NB4 (cell line): ENCODE measurements at regions not wholly inside any gene's neighbourhood (a gene's known extent, or its start where the extent isn't known, plus 50 kb on each side); places are given as distances from the start of the nearest gene placed in this dataset.

Experiments
- DNase-seq: peaks from one replicate; pipeline ENCODE4 v3.0.0; 2010; ENCODE audit warnings: low read depth
- H3K4me3 ChIP-seq: one replicate; pipeline ENCODE4 v1.5.1; 2011; ENCODE audit warnings: mild to moderate bottlenecking, low read depth, low read length, moderate library complexity
- CTCF ChIP-seq: IDR thresholded peaks from one replicate; pipeline ENCODE4 v1.5.1; 2012; ENCODE audit warnings: low read depth, low read length
- MYC ChIP-seq: IDR thresholded peaks from 2 replicates; pipeline ENCODE4 v1.6.1; 2011; ENCODE audit warnings: low read depth, low read length
- POLR2A ChIP-seq: IDR thresholded peaks from 2 replicates; pipeline ENCODE4 v1.6.1; 2011; ENCODE audit warnings: mild to moderate bottlenecking; ENCODE audit not compliant: insufficient read length; ENCODE audit errors: extremely low read depth
- TF ChIP-seq, protein P1 (sequence below): IDR thresholded peaks from 2 replicates; pipeline ENCODE4 v1.6.1; 2011; ENCODE audit warnings: low read depth, low read length

DNA sequence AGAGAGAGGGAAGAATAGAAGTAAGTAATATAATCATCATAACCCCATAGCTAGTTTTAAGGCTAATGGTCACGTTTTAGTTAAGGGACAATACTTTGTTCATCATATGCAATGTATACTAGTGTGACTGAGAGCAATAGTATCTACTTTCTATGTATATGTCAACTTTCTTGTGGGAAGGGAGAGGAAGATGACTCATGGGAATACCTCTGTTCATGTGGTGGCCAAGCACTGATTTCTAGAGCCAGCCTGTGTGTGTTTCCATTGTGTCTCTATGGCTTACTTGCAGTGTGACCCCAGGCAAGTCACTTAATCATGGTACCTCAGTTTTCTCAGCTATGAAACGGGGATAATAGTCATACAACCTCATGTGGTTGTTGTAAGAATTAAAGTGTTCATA, 639.6 kb downstream of the CETN3 start:
- DNase-seq: no peak
- TF ChIP-seq POLR2A (no peak), MYC (no peak), CTCF (no peak)
- TF ChIP-seq, protein P1, sequence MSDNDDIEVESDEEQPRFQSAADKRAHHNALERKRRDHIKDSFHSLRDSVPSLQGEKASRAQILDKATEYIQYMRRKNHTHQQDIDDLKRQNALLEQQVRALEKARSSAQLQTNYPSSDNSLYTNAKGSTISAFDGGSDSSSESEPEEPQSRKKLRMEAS: no peak
- no peak overlapping the region for H3K4me3 ChIP-seq

- TF ChIP-seq, protein P1: no peak
- TF ChIP-seq CTCF (no peak), POLR2A (no peak), MYC (no peak)
- H3K4me3 ChIP-seq: no peak overlapping the region
- DNase-seq: no peak
Observed at GRCh38 chr5:89759802-89760201, 649.8 kb downstream of the CETN3 start.

DNA sequence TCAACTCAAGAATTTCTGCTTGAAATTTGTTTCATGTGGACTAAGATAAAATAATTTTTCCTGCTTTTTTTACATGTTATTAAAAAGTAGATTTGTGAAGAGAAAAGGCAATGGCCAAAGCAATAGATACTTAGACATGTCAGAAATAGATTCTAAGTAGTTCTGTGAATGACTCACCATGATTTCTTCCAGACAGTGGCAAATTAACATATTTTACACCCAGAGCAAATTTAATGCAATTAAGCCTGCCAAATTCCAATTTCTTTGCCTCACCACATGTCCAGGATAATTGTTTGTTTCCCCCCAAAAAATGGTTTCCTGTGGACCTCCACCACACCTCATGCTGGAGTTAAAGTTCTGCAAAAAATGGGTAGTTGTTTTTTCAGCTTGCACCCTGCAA, 651.4 kb downstream of the CETN3 start:
- no peak overlapping the region for H3K4me3 ChIP-seq
- DNase-seq: no peak
- no peak for TF ChIP-seq POLR2A
- TF ChIP-seq CTCF: no peak
- TF ChIP-seq, protein P1: no peak
- TF ChIP-seq MYC: no peak

GRCh38 chr5:89756955-89757354, 652.6 kb downstream of the CETN3 start:
- no peak overlapping the region for H3K4me3 ChIP-seq
- TF ChIP-seq, protein P1: no peak
- no peak for TF ChIP-seq POLR2A
- TF ChIP-seq CTCF: no peak
- TF ChIP-seq MYC: no peak
- DNase-seq: peak; percentile 1

- no peak overlapping the region for H3K4me3 ChIP-seq
- DNase-seq: no peak
- TF ChIP-seq MYC: no peak
- TF ChIP-seq CTCF: no peak
- TF ChIP-seq, protein P1: no peak
- no peak for TF ChIP-seq POLR2A
Observed at GRCh38 chr5:89755024-89755423, 654.5 kb downstream of the CETN3 start.

- no peak overlapping the region for H3K4me3 ChIP-seq
- TF ChIP-seq, protein P1: no peak
- TF ChIP-seq POLR2A (no peak), CTCF (no peak), MYC (no peak)
- DNase-seq: no peak
Observed at GRCh38 chr5:89735082-89735481, 674.5 kb downstream of the CETN3 start.
